HCT116 (cell line): ENCODE measurements at regions not wholly inside any gene's neighbourhood (a gene's known extent, or its start where the extent isn't known, plus 50 kb on each side); places are given as distances from the start of the nearest gene placed in this dataset.

Experiments used
- ATAC-seq: fragments of 200-7000 bp; cut with Tn5 transposase; 2 replicates; pipeline ENCODE4 v1.9.1; 2020; ENCODE audit warnings: mild to moderate bottlenecking, moderate library complexity
- BruUV-seq: library from RNA; stranded (reverse); fragments of 400-500 nt; replicated peaks from 2 replicates; lab custom pipeline; 2021; lab: Mats Ljungman, UMichigan
- CTCF ChIA-PET: fragments of 300-600 bp; sonication (Branson Sonifier 250); formaldehyde crosslinking; loops from one replicate; lab custom pipeline; 2021; ENCODE audit warnings: antibody characterized with exemption; lab: Charles Lee
- POLR2A ChIA-PET: fragments of 300-600, 350-600 bp; sonication (Branson Sonifier 250); formaldehyde crosslinking; loops from one replicate; lab custom pipeline; 2021; ENCODE audit warnings: antibody characterized with exemption; lab: Charles Lee
- RAD21 ChIA-PET, 2 experiments: fragments of 300-600 bp; sonication (Branson Sonifier 250); formaldehyde crosslinking; loops; one replicate each; lab custom pipeline; 2023; ENCODE audit warnings: low total read pairs in 2 of 2; ENCODE audit not compliant: uncharacterized antibody in 2 of 2, unreplicated experiment in 2 of 2, low non-redundant PET in 1 of 2; lab: Charles Lee
- DNase-seq: peaks from one replicate; pipeline ENCODE4 v3.0.0-alpha.2; 2010; ENCODE audit warnings: low read depth, low spot score
- H2AFZ ChIP-seq: fragments of 200-600 bp; shearing (Covaris generic), sonication (generic); 2 replicates; pipeline ENCODE4 v1.6.1; 2017; ENCODE audit warnings: low read depth, mixed run types, mixed read lengths, antibody characterized with exemption, low read length; ENCODE audit not compliant: poor library complexity, severe bottlenecking
- H3K27ac ChIP-seq: 2 replicates; pipeline ENCODE4 v1.5.1; 2012; ENCODE audit warnings: low read depth, low read length
- H3K27me3 ChIP-seq: fragments of 200-600 bp; sonication (generic); 2 replicates; pipeline ENCODE4 v1.6.1; 2016; ENCODE audit warnings: mixed run types, low read length, mixed read lengths; ENCODE audit not compliant: insufficient read depth
- H3K36me3 ChIP-seq, 2 experiments: fragments of 200-500 bp in 1 of 2; fragments of 200-600 bp in 1 of 2; sonication (Bioruptor generic) in 1 of 2; sonication (generic) in 1 of 2; 2 replicates each; pipeline versions ENCODE4 v1.5.1 to v1.6.1; 2014 to 2016; ENCODE audit warnings: low read length in 2 of 2, inconsistent platforms in 1 of 2, mixed read lengths in 1 of 2, mixed run types in 1 of 2; ENCODE audit not compliant: insufficient read depth in 2 of 2, control insufficient read depth in 1 of 2
- H3K4me1 ChIP-seq, 2 experiments: fragments of 200-600 bp in 1 of 2; sonication (generic) in 1 of 2; 2 replicates each; pipeline versions ENCODE4 v1.5.1 to v1.6.1; 2012 to 2017; ENCODE audit warnings: low read length in 2 of 2, inconsistent platforms in 1 of 2, mild to moderate bottlenecking in 1 of 2, mixed read lengths in 1 of 2, mixed run types in 1 of 2, moderate library complexity in 1 of 2; ENCODE audit not compliant: insufficient read depth in 2 of 2, control insufficient read depth in 1 of 2
- H3K4me2 ChIP-seq: fragments of 200-600 bp; sonication (generic); 2 replicates; pipeline ENCODE4 v1.6.1; 2017; ENCODE audit warnings: mixed run types, low read length, mixed read lengths
- H3K4me3 ChIP-seq, 2 experiments: fragments of 200-600 bp in 1 of 2; sonication (generic) in 1 of 2; replicated peaks in 1 of 2; 2 replicates each; pipeline ENCODE4 v1.5.1; 2011 to 2016; ENCODE audit warnings: low read length in 2 of 2, control low read depth in 1 of 2, low read depth in 1 of 2, mild to moderate bottlenecking in 1 of 2, mixed read lengths in 1 of 2, mixed run types in 1 of 2
- H3K79me2 ChIP-seq: fragments of 200-600 bp; sonication (generic); 2 replicates; pipeline ENCODE4 v1.6.1; 2017; ENCODE audit warnings: mild to moderate bottlenecking, mixed run types, low read length, moderate library complexity, mixed read lengths; ENCODE audit not compliant: insufficient read depth
- H3K9ac ChIP-seq: fragments of 200-600 bp; sonication (generic); 2 replicates; pipeline ENCODE4 v1.6.1; 2016; ENCODE audit warnings: low read length, mixed read lengths
- H3K9me2 ChIP-seq: fragments of 200-600 bp; sonication (generic), shearing (Covaris generic); 2 replicates; pipeline ENCODE4 v1.6.1; 2017; ENCODE audit warnings: mixed run types, mild to moderate bottlenecking, moderate library complexity; ENCODE audit not compliant: insufficient read depth
- H3K9me3 ChIP-seq, 2 experiments: fragments of 200-500 bp in 1 of 2; fragments of 200-600 bp in 1 of 2; sonication (Bioruptor generic) in 1 of 2; sonication (generic) in 1 of 2; 2 replicates each; pipeline ENCODE4 v1.6.1; 2014 to 2017; ENCODE audit warnings: low read length in 2 of 2, mixed read lengths in 2 of 2, inconsistent platforms in 1 of 2, low read depth in 1 of 2, mild to moderate bottlenecking in 1 of 2, mixed run types in 1 of 2, moderate library complexity in 1 of 2; ENCODE audit not compliant: control insufficient read depth in 1 of 2, insufficient read depth in 1 of 2
- H4K20me1 ChIP-seq: fragments of 200-600 bp; sonication (generic), shearing (Covaris generic); 2 replicates; pipeline ENCODE4 v1.6.1; 2017; ENCODE audit warnings: mixed run types, mild to moderate bottlenecking, moderate library complexity; ENCODE audit not compliant: insufficient read depth
- CEBPB ChIP-seq: IDR thresholded peaks from 2 replicates; pipeline ENCODE4 v1.6.1; 2012; ENCODE audit warnings: low read depth
- ELF1 ChIP-seq: IDR thresholded peaks from 2 replicates; pipeline ENCODE4 v1.6.1; 2012; ENCODE audit warnings: low read depth, borderline replicate concordance
- EZH2 ChIP-seq: fragments of 200-600 bp; sonication (generic); IDR thresholded peaks from 2 replicates; pipeline ENCODE4 v1.6.1; 2017; ENCODE audit warnings: antibody characterized with exemption, mixed run types
- EZH2phosphoT487 ChIP-seq: fragments of 200-600 bp; IDR thresholded peaks from 2 replicates; pipeline ENCODE4 v1.6.1; 2018; ENCODE audit warnings: antibody characterized with exemption, borderline replicate concordance
- JUND ChIP-seq: IDR thresholded peaks from 2 replicates; pipeline ENCODE4 v1.6.1; 2012
- POLR2AphosphoS5 ChIP-seq: IDR thresholded peaks from 2 replicates; pipeline ENCODE4 v1.6.1; 2011; ENCODE audit warnings: mild to moderate bottlenecking, low read depth, low read length, moderate library complexity
- SIN3A ChIP-seq: IDR thresholded peaks from 2 replicates; pipeline ENCODE4 v1.6.1; 2012; ENCODE audit warnings: low read depth
- SP1 ChIP-seq: IDR thresholded peaks from 2 replicates; pipeline ENCODE4 v1.6.1; 2012; ENCODE audit warnings: low read depth
- SRF ChIP-seq: IDR thresholded peaks from 2 replicates; pipeline ENCODE4 v1.6.1; 2012; ENCODE audit warnings: low read depth
- ZNF274 ChIP-seq: fragments of 200-500 bp; sonication (Bioruptor generic); IDR thresholded peaks from 2 replicates; pipeline ENCODE4 v1.6.1; 2014; ENCODE audit warnings: mild to moderate bottlenecking, low read depth, low read length, inconsistent platforms
- intact Hi-C: fragments of 100-400 bp; cut with micrococcal nuclease; formaldehyde crosslinking; loops from 2 replicates; pipeline ENCODE4 v1.10.0; 2022
- TF ChIP-seq, protein P1 (sequence below): IDR thresholded peaks from 2 replicates; pipeline ENCODE4 v1.6.1; 2012; ENCODE audit warnings: low read depth
- TF ChIP-seq, protein P2 (sequence below): IDR thresholded peaks from 2 replicates; pipeline ENCODE4 v1.6.1; 2012

DNA sequence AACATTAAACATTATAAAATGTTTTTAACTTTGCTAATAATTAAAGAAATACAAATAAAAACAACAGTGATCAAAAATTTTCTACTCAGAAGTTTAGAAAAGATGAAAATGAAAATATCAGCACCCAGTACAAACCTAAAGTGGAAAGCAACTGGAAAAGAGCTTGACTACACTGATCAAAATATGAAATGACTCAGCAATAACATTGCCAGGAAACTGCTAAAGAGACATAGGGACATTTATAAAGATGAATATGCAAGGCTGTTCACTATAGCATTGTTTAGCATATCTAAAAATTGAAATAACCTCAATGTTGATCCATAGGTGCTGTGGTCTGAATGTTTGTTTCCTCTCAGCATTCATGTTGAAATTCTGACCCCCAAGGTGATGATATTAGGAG, 88.5 kb upstream of the NOCT start:
- H3K4me2 ChIP-seq, result no peak overlapping the region
- H3K9me2 ChIP-seq, result no peaks in the 10 kb centered on the region
- intact Hi-C loops, result no loop called here
- no peaks in the 10 kb centered on the region for H3K27me3 ChIP-seq
- no peaks in the 10 kb centered on the region for H4K20me1 ChIP-seq
- no TSS peak for BruUV-seq
- ChIA-PET RAD21 (no interaction called here), CTCF (no interaction called here), POLR2A (no interaction called here)
- TF ChIP-seq SIN3A, result no peak
- no peak for TF ChIP-seq POLR2AphosphoS5
- TF ChIP-seq CEBPB, result no peak
- TF ChIP-seq SP1, result no peak
- no peak for TF ChIP-seq ZNF274
- TF ChIP-seq, protein P1, sequence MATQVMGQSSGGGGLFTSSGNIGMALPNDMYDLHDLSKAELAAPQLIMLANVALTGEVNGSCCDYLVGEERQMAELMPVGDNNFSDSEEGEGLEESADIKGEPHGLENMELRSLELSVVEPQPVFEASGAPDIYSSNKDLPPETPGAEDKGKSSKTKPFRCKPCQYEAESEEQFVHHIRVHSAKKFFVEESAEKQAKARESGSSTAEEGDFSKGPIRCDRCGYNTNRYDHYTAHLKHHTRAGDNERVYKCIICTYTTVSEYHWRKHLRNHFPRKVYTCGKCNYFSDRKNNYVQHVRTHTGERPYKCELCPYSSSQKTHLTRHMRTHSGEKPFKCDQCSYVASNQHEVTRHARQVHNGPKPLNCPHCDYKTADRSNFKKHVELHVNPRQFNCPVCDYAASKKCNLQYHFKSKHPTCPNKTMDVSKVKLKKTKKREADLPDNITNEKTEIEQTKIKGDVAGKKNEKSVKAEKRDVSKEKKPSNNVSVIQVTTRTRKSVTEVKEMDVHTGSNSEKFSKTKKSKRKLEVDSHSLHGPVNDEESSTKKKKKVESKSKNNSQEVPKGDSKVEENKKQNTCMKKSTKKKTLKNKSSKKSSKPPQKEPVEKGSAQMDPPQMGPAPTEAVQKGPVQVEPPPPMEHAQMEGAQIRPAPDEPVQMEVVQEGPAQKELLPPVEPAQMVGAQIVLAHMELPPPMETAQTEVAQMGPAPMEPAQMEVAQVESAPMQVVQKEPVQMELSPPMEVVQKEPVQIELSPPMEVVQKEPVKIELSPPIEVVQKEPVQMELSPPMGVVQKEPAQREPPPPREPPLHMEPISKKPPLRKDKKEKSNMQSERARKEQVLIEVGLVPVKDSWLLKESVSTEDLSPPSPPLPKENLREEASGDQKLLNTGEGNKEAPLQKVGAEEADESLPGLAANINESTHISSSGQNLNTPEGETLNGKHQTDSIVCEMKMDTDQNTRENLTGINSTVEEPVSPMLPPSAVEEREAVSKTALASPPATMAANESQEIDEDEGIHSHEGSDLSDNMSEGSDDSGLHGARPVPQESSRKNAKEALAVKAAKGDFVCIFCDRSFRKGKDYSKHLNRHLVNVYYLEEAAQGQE, result no peak
- TF ChIP-seq, protein P2, sequence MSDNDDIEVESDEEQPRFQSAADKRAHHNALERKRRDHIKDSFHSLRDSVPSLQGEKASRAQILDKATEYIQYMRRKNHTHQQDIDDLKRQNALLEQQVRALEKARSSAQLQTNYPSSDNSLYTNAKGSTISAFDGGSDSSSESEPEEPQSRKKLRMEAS, result no peak
- TF ChIP-seq JUND, result no peak
- no peak for TF ChIP-seq SRF
- no peak for TF ChIP-seq EZH2
- TF ChIP-seq EZH2phosphoT487, result no peak
- TF ChIP-seq ELF1, result no peak
- H2AFZ ChIP-seq, result no peak overlapping the region
- no peak overlapping the region for H3K9ac ChIP-seq
- ATAC-seq, result no peak
- no peaks in the 10 kb centered on the region for H3K4me1 ChIP-seq
- H3K4me3 ChIP-seq, result no peak overlapping the region
- H3K27ac ChIP-seq, result no peak overlapping the region
- no peaks in the 10 kb centered on the region for H3K79me2 ChIP-seq
- H3K9me3 ChIP-seq, result no peaks in the 10 kb centered on the region
- no peak for DNase-seq
- H3K36me3 ChIP-seq, result no peaks in the 10 kb centered on the region
